NCI-H187 treated with DMSO at 0.1 percent for 48 hours (cell line): ENCODE measurements at regions not wholly inside any gene's neighbourhood (a gene's known extent, or its start where the extent isn't known, plus 50 kb on each side); places are given as distances from the start of the nearest gene placed in this dataset.

Source experiments
- DNase-seq: peaks from one replicate; lab custom pipeline; 2025; lab: John Stamatoyannopoulos, UW

- no peak for DNase-seq
Observed at GRCh38 chr2:107633580-107634147, 193.0 kb upstream of the RGPD4 start.

GRCh38 chr2:107634172-107634571 is 192.5 kb upstream of the RGPD4 start:
- DNase-seq: no peak

- DNase-seq: no peak
Observed at GRCh38 chr2:107635883-107636282, 190.8 kb upstream of the RGPD4 start.

GRCh38 chr2:107645586-107645985 is 181.1 kb upstream of the RGPD4 start:
- DNase-seq: no peak

- no peak for DNase-seq
Observed at GRCh38 chr2:107648781-107649404, 177.8 kb upstream of the RGPD4 start.

GRCh38 chr2:107657049-107657448 is 169.6 kb upstream of the RGPD4 start:
- no peak for DNase-seq

- no peak for DNase-seq
Observed at GRCh38 chr2:107663632-107664031, 163.1 kb upstream of the RGPD4 start.

GRCh38 chr2:107669335-107669734 is 157.4 kb upstream of the RGPD4 start:
- no peak for DNase-seq

- no peak for DNase-seq
Observed at GRCh38 chr2:107681936-107682335, 144.8 kb upstream of the RGPD4 start.

GRCh38 chr2:107684421-107684820 is 142.3 kb upstream of the RGPD4 start:
- DNase-seq: no peak

- DNase-seq: no peak
Observed at GRCh38 chr2:107685421-107685986, 141.2 kb upstream of the RGPD4 start.

- no peak for DNase-seq
Observed at GRCh38 chr2:107687073-107687472, 139.6 kb upstream of the RGPD4 start.

- no peak for DNase-seq
Observed at GRCh38 chr2:107688135-107688534, 138.6 kb upstream of the RGPD4 start.

- no peak for DNase-seq
Observed at GRCh38 chr2:107693604-107694003, 133.1 kb upstream of the RGPD4 start.

GRCh38 chr2:107694667-107695066 is 132.0 kb upstream of the RGPD4 start:
- no peak for DNase-seq

- DNase-seq: no peak
Observed at GRCh38 chr2:107697385-107697784, 129.3 kb upstream of the RGPD4 start.

GRCh38 chr2:107698861-107699260 is 127.8 kb upstream of the RGPD4 start:
- DNase-seq: no peak

- DNase-seq: no peak
Observed at GRCh38 chr2:107700073-107700472, 126.6 kb upstream of the RGPD4 start.

GRCh38 chr2:107711941-107712340 is 114.8 kb upstream of the RGPD4 start:
- DNase-seq: no peak

- peak; percentile 3 for DNase-seq
Observed at GRCh38 chr2:107712857-107713256, 113.8 kb upstream of the RGPD4 start.

GRCh38 chr2:107717661-107718060 is 109.0 kb upstream of the RGPD4 start:
- DNase-seq: peak; percentile 16

- no peak for DNase-seq
Observed at GRCh38 chr2:107719141-107719540, 107.6 kb upstream of the RGPD4 start.

- DNase-seq: no peak
Observed at GRCh38 chr2:107719836-107720235, 106.9 kb upstream of the RGPD4 start.

- no peak for DNase-seq
Observed at GRCh38 chr2:107721178-107721577, 105.5 kb upstream of the RGPD4 start.
